Astrocyte (in vitro differentiated cells and primary cell): ENCODE measurements at regions not wholly inside any gene's neighbourhood (a gene's known extent, or its start where the extent isn't known, plus 50 kb on each side); places are given as distances from the start of the nearest gene placed in this dataset.

Experiments used
- DNase-seq: peaks from one replicate; pipeline ENCODE4 v3.0.0-alpha.2; 2010; ENCODE audit warnings: low read depth
- FAIRE-seq: peaks from 2 replicates; lab custom pipeline; 2011; peaks lifted over from hg19 to GRCh38; lab: Jason Lieb, UNC
- H2AFZ ChIP-seq: 2 replicates; pipeline ENCODE4 v1.6.0; 2012; ENCODE audit warnings: low read depth, low read length, inconsistent platforms
- H3K27ac ChIP-seq: 2 replicates; pipeline ENCODE4 v1.5.1; 2011; ENCODE audit warnings: low read depth, low read length, inconsistent platforms
- H3K27me3 ChIP-seq: 2 replicates; pipeline ENCODE4 v1.6.0; 2011; ENCODE audit warnings: low read length, inconsistent platforms; ENCODE audit not compliant: insufficient read depth
- H3K36me3 ChIP-seq: 2 replicates; pipeline ENCODE4 v1.5.1; 2011; ENCODE audit warnings: low read length, inconsistent platforms; ENCODE audit not compliant: insufficient read depth
- H3K4me1 ChIP-seq: 2 replicates; pipeline ENCODE4 v1.5.1; 2011; ENCODE audit warnings: low read length, inconsistent platforms; ENCODE audit not compliant: insufficient read depth
- H3K4me2 ChIP-seq: 2 replicates; pipeline ENCODE4 v1.6.0; 2012; ENCODE audit warnings: low read length, inconsistent platforms
- H3K4me3 ChIP-seq: 2 replicates; pipeline ENCODE4 v1.5.1; 2011; ENCODE audit warnings: low read depth, mild to moderate bottlenecking, low read length, inconsistent platforms; ENCODE audit not compliant: insufficient read depth
- H3K79me2 ChIP-seq: 2 replicates; pipeline ENCODE4 v1.6.0; 2012; ENCODE audit warnings: mild to moderate bottlenecking, low read length, inconsistent platforms; ENCODE audit not compliant: insufficient read depth
- H3K9ac ChIP-seq: 2 replicates; pipeline ENCODE4 v1.6.0; 2012; ENCODE audit warnings: mild to moderate bottlenecking, low read length, inconsistent platforms
- H3K9me3 ChIP-seq: 2 replicates; pipeline ENCODE4 v1.5.1; 2012; ENCODE audit warnings: low read depth, mild to moderate bottlenecking, low read length, inconsistent platforms; ENCODE audit not compliant: insufficient read depth
- H4K20me1 ChIP-seq: 2 replicates; pipeline ENCODE4 v1.6.0; 2012; ENCODE audit warnings: low read length, inconsistent platforms; ENCODE audit not compliant: insufficient read depth
- H3K27ac Mint-ChIP-seq: one replicate; pipeline ENCODE4 v1.8.0; 2021; ENCODE audit warnings: mild to moderate bottlenecking, mixed read lengths; ENCODE audit not compliant: unreplicated experiment
- H3K27me3 Mint-ChIP-seq: one replicate; pipeline ENCODE4 v1.8.0; 2021; ENCODE audit warnings: low read depth, mixed read lengths; ENCODE audit not compliant: unreplicated experiment
- H3K36me3 Mint-ChIP-seq: one replicate; pipeline ENCODE4 v1.8.0; 2021; ENCODE audit warnings: low read depth, mixed read lengths; ENCODE audit not compliant: unreplicated experiment
- H3K4me1 Mint-ChIP-seq: one replicate; pipeline ENCODE4 v1.8.0; 2021; ENCODE audit warnings: low read depth, mixed read lengths; ENCODE audit not compliant: unreplicated experiment
- H3K4me3 Mint-ChIP-seq: one replicate; pipeline ENCODE4 v1.8.0; 2021; ENCODE audit warnings: mild to moderate bottlenecking, moderate library complexity, mixed read lengths; ENCODE audit not compliant: unreplicated experiment
- H3K9me3 Mint-ChIP-seq: one replicate; pipeline ENCODE4 v1.8.0; 2021; ENCODE audit warnings: mild to moderate bottlenecking, mixed read lengths; ENCODE audit not compliant: unreplicated experiment
- CTCF ChIP-seq: IDR thresholded peaks from 2 replicates; pipeline ENCODE4 v1.5.1; 2011; ENCODE audit warnings: low read depth, mild to moderate bottlenecking, inconsistent platforms, low read length, moderate library complexity; ENCODE audit not compliant: insufficient read depth
- EZH2 ChIP-seq: IDR thresholded peaks from 2 replicates; pipeline ENCODE4 v1.6.1; 2012; ENCODE audit warnings: mild to moderate bottlenecking, low read length, inconsistent platforms; ENCODE audit not compliant: insufficient read depth

GRCh38 chr5:158268286-158268685, 409.3 kb upstream of the CLINT1 start:
- no peak for FAIRE-seq
- H4K20me1 ChIP-seq = no peaks in the 10 kb centered on the region
- Mint-ChIP-seq H3K9me3 (peaks cover 13% of the 10 kb centered on the region), H3K36me3 (no peaks in the 10 kb centered on the region), H3K27ac (no peak overlapping the region), H3K4me1 (no peaks in the 10 kb centered on the region), H3K27me3 (peaks cover 3% of the 10 kb centered on the region), H3K4me3 (no peak overlapping the region)
- H3K36me3 ChIP-seq = no peaks in the 10 kb centered on the region
- H3K79me2 ChIP-seq = no peaks in the 10 kb centered on the region
- H2AFZ ChIP-seq = no peak overlapping the region
- no peak for DNase-seq
- TF ChIP-seq CTCF (no peak), EZH2 (no peak)
- H3K27ac ChIP-seq = no peak overlapping the region
- peaks cover 3% of the 10 kb centered on the region for H3K9me3 ChIP-seq
- no peak overlapping the region for H3K4me2 ChIP-seq
- H3K4me3 ChIP-seq = no peak overlapping the region
- no peaks in the 10 kb centered on the region for H3K27me3 ChIP-seq
- H3K9ac ChIP-seq = no peak overlapping the region
- no peaks in the 10 kb centered on the region for H3K4me1 ChIP-seq

- Histone ChIP-seq H3K9ac (no peak overlapping the region), H3K27me3 (no peaks in the 10 kb centered on the region), H3K79me2 (no peaks in the 10 kb centered on the region), H3K36me3 (no peaks in the 10 kb centered on the region), H3K9me3 (peaks cover 3% of the 10 kb centered on the region), H3K4me3 (no peak overlapping the region), H2AFZ (no peak overlapping the region), H3K4me1 (no peaks in the 10 kb centered on the region), H3K27ac (no peak overlapping the region), H3K4me2 (no peak overlapping the region), H4K20me1 (no peaks in the 10 kb centered on the region)
- no peak overlapping the region for H3K27ac Mint-ChIP-seq
- H3K4me1 Mint-ChIP-seq = no peaks in the 10 kb centered on the region
- DNase-seq (no peak), FAIRE-seq (no peak)
- peaks cover 3% of the 10 kb centered on the region for H3K27me3 Mint-ChIP-seq
- TF ChIP-seq EZH2 = no peak
- TF ChIP-seq CTCF = no peak
- peaks cover 13% of the 10 kb centered on the region for H3K9me3 Mint-ChIP-seq
- no peak overlapping the region for H3K4me3 Mint-ChIP-seq
- H3K36me3 Mint-ChIP-seq = no peaks in the 10 kb centered on the region
Measured at GRCh38 chr5:158267228-158267627, 408.3 kb upstream of the CLINT1 start.

GRCh38 chr5:158265931-158266700, 407.2 kb upstream of the CLINT1 start:
- Mint-ChIP-seq H3K36me3 (no peaks in the 10 kb centered on the region), H3K9me3 (peaks cover 13% of the 10 kb centered on the region), H3K27me3 (peaks cover 3% of the 10 kb centered on the region), H3K4me1 (peaks cover 6% of the 10 kb centered on the region), H3K4me3 (no peak overlapping the region), H3K27ac (no peak overlapping the region)
- FAIRE-seq = no peak
- no peak overlapping the region for H3K4me3 ChIP-seq
- no peaks in the 10 kb centered on the region for H4K20me1 ChIP-seq
- DNase-seq = no peak
- TF ChIP-seq CTCF = no peak
- no peak for TF ChIP-seq EZH2
- no peak overlapping the region for H3K27ac ChIP-seq
- no peak overlapping the region for H3K4me2 ChIP-seq
- no peaks in the 10 kb centered on the region for H3K4me1 ChIP-seq
- no peaks in the 10 kb centered on the region for H3K79me2 ChIP-seq
- no peaks in the 10 kb centered on the region for H3K27me3 ChIP-seq
- no peak overlapping the region for H2AFZ ChIP-seq
- no peak overlapping the region for H3K9ac ChIP-seq
- peaks cover 3% of the 10 kb centered on the region for H3K9me3 ChIP-seq
- no peaks in the 10 kb centered on the region for H3K36me3 ChIP-seq
